ENCODE measurements at regions not wholly inside any gene's neighbourhood (a gene's known extent, or its start where the extent isn't known, plus 50 kb on each side); places are given as distances from the start of the nearest gene placed in this dataset.

DNA sequence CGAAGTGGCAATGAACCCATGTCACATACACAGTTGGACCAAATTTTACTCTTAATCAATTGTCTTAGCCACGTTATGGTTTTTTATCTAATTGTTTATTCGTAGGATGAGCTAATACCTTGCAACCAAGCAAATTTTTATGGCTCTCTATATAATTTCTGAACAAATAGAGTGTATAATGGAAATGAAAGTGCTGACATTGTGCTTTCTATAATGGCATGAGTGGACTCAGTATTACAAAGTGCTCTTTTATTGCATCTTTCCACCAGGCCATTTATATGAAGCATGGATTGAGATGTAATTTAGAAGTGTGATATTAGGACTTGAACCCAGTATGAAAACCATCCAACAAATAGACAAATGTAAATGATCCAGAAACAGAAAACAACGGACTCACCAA, 1096.0 kb downstream of the DTWD2 start:
- H3K9ac ChIP-seq (ENCODE audit: low read length): no peak overlapping the region
- H3K4me2 ChIP-seq (ENCODE audit: low read length): no peak overlapping the region
- no peaks in the 10 kb centered on the region for H3K9me3 ChIP-seq (ENCODE audit: insufficient read depth, low read length)
- TF ChIP-seq EZH2phosphoT487 (IDR thresholded peaks at IDR 0.05; ENCODE audit: low read depth): no peak
- TF ChIP-seq, protein P1, sequence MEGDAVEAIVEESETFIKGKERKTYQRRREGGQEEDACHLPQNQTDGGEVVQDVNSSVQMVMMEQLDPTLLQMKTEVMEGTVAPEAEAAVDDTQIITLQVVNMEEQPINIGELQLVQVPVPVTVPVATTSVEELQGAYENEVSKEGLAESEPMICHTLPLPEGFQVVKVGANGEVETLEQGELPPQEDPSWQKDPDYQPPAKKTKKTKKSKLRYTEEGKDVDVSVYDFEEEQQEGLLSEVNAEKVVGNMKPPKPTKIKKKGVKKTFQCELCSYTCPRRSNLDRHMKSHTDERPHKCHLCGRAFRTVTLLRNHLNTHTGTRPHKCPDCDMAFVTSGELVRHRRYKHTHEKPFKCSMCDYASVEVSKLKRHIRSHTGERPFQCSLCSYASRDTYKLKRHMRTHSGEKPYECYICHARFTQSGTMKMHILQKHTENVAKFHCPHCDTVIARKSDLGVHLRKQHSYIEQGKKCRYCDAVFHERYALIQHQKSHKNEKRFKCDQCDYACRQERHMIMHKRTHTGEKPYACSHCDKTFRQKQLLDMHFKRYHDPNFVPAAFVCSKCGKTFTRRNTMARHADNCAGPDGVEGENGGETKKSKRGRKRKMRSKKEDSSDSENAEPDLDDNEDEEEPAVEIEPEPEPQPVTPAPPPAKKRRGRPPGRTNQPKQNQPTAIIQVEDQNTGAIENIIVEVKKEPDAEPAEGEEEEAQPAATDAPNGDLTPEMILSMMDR (IDR thresholded peaks at IDR 0.05; ENCODE audit: low read depth, low read length): no peak
- H3K27me3 ChIP-seq (ENCODE audit: low read depth, low read length): no peaks in the 10 kb centered on the region
- no peaks in the 10 kb centered on the region for H3K79me2 ChIP-seq (ENCODE audit: low read length)
- H4K20me1 ChIP-seq (ENCODE audit: insufficient read depth, low read length): no peaks in the 10 kb centered on the region
- no peaks in the 10 kb centered on the region for H3K36me3 ChIP-seq (replicated peaks; ENCODE audit: low read depth, low read length)
- H3K4me3 ChIP-seq (ENCODE audit: low read length): no peak overlapping the region
- H3K4me1 ChIP-seq (ENCODE audit: low read length): peaks cover 12% of the 10 kb centered on the region
- H3K27ac ChIP-seq (ENCODE audit: low read length): no peak overlapping the region
- H2AFZ ChIP-seq (ENCODE audit: low read depth, low read length): no peak overlapping the region

DNA sequence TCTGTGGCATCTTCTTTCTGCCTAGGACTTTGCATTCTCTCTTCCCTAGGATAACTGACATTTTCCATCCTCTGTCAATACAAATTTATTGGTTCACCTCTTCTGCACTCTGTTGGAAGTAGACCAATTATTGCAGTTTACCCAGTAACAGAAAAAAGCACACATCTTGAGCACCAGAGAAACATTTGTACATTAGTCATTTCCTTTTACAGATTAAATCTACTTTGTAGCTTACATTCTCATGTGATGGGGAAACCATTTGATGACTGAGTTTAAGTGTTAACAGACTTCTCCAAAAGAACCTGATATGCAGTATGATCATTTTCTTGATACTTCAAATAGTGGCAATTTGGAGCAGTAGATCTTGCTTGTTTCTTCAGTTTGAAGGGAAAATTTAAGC, 1098.8 kb downstream of the DTWD2 start:
- Histone ChIP-seq H3K9me3 (ENCODE audit: insufficient read depth, low read length) (no peaks in the 10 kb centered on the region), H2AFZ (ENCODE audit: low read depth, low read length) (no peak overlapping the region), H3K4me3 (ENCODE audit: low read length) (no peak overlapping the region), H3K27ac (ENCODE audit: low read length) (no peak overlapping the region), H3K79me2 (ENCODE audit: low read length) (no peaks in the 10 kb centered on the region), H3K36me3 (replicated peaks; ENCODE audit: low read depth, low read length) (no peaks in the 10 kb centered on the region), H3K9ac (ENCODE audit: low read length) (no peak overlapping the region), H3K4me1 (ENCODE audit: low read length) (peaks cover 12% of the 10 kb centered on the region), H4K20me1 (ENCODE audit: insufficient read depth, low read length) (no peaks in the 10 kb centered on the region), H3K27me3 (ENCODE audit: low read depth, low read length) (no peaks in the 10 kb centered on the region), H3K4me2 (ENCODE audit: low read length) (no peak overlapping the region; the same call in 1 of the 2 replicates)
- TF ChIP-seq EZH2phosphoT487 (IDR thresholded peaks at IDR 0.05; ENCODE audit: low read depth): no peak
- TF ChIP-seq, protein P1 (IDR thresholded peaks at IDR 0.05; ENCODE audit: low read depth, low read length): no peak

DNA sequence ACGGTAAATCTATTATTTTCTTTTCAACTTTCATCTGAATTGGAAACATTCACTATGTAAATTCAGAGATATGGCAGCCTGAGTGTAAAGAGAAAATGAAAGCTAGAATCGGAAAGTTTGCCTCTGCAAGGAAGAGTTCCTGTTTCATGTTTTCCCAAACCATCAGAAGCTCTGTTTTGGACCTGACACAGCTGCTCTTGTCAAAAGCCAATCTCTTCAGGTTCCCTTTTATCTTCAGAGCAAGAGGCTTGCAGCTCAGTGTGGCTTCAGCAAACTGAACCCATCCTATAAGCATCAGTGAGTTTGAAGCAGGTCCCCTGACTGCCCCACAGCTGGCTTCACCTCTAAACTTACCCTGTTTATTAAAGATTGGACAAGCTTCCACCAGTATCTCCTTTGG, 1099.7 kb downstream of the DTWD2 start:
- H3K4me3 ChIP-seq (ENCODE audit: low read length): peak overlapping the region; percentile 75
- H3K9ac ChIP-seq (ENCODE audit: low read length): peak overlapping the region; percentile 45
- peak overlapping the region; percentile 84 for H3K4me2 ChIP-seq (ENCODE audit: low read length)
- H3K27ac ChIP-seq (ENCODE audit: low read length): peak overlapping the region; percentile 32
- no peak for TF ChIP-seq EZH2phosphoT487 (IDR thresholded peaks at IDR 0.05; ENCODE audit: low read depth)
- TF ChIP-seq, protein P1 (IDR thresholded peaks at IDR 0.05; ENCODE audit: low read depth, low read length): no peak
- H3K9me3 ChIP-seq (ENCODE audit: insufficient read depth, low read length): no peaks in the 10 kb centered on the region
- H3K36me3 ChIP-seq (replicated peaks; ENCODE audit: low read depth, low read length): no peaks in the 10 kb centered on the region
- peak overlapping the region; percentile 96 for H2AFZ ChIP-seq (ENCODE audit: low read depth, low read length)
- H3K27me3 ChIP-seq (ENCODE audit: low read depth, low read length): no peaks in the 10 kb centered on the region
- peaks cover 12% of the 10 kb centered on the region for H3K4me1 ChIP-seq (ENCODE audit: low read length)
- no peaks in the 10 kb centered on the region for H4K20me1 ChIP-seq (ENCODE audit: insufficient read depth, low read length)
- no peaks in the 10 kb centered on the region for H3K79me2 ChIP-seq (ENCODE audit: low read length)

DNA sequence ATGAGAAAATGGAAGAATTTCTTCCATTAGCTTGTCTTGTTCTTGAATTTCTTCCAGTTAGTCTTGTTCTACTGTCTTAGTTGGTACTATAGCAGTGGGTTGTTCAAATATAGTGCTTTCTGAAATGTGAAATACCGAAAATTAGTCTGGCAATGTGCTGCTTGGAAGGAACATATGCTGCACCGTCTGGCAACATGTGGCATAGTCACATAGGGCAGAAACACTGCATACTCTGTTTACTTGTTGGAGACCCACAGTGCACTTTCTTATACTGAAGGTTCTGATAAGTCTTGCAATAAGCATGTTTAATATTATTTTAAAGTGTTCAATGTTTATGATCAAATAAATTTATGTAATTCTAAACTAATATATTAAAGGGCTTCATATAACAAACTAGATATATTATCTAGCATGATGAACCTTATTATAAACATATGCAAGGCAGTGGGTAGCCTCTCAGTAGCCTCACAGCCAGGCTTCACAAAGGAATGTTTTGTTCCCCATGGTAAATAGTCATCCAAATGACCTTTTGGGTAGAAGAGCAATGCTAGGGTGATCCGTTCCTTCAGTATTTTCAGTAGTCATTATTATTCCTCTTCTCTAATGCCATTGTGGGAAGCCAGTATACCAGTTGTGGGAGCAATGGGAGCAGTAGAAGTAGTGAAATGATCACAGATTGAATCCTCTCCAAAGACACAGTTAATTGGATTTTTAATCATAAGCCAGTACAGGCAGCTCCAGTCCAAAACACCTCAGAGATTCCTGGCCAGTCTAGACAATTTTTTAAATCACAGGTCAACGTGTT, 1106.7 kb downstream of the DTWD2 start:
- Histone ChIP-seq H3K27ac (ENCODE audit: low read length) (no peak overlapping the region), H3K79me2 (ENCODE audit: low read length) (no peaks in the 10 kb centered on the region), H3K27me3 (ENCODE audit: low read depth, low read length) (no peaks in the 10 kb centered on the region), H3K4me2 (ENCODE audit: low read length) (no peak overlapping the region), H3K4me3 (ENCODE audit: low read length) (no peak overlapping the region), H3K9me3 (ENCODE audit: insufficient read depth, low read length) (no peaks in the 10 kb centered on the region), H4K20me1 (ENCODE audit: insufficient read depth, low read length) (no peaks in the 10 kb centered on the region), H2AFZ (ENCODE audit: low read depth, low read length) (no peak overlapping the region), H3K9ac (ENCODE audit: low read length) (no peak overlapping the region), H3K4me1 (ENCODE audit: low read length) (no peaks in the 10 kb centered on the region), H3K36me3 (replicated peaks; ENCODE audit: low read depth, low read length) (no peaks in the 10 kb centered on the region)
- TF ChIP-seq, protein P1 (IDR thresholded peaks at IDR 0.05; ENCODE audit: low read depth, low read length): no peak
- no peak for TF ChIP-seq EZH2phosphoT487 (IDR thresholded peaks at IDR 0.05; ENCODE audit: low read depth)

All from OCI-LY3 (cell line).